Keratinocyte (primary cell): ENCODE measurements at regions not wholly inside any gene's neighbourhood (a gene's known extent, or its start where the extent isn't known, plus 50 kb on each side); places are given as distances from the start of the nearest gene placed in this dataset.

ENCODE experiments used
- CTCF ChIP-seq, 3 experiments: IDR thresholded peaks in 1 of 3; conservative IDR thresholded peaks in 1 of 3; optimal IDR thresholded peaks in 1 of 3; 2 replicates in 2 of 3; 3 replicates in 1 of 3; pipeline versions ENCODE3 to v1.5.1; 2011; ENCODE audit warnings: low read length in 3 of 3, mild to moderate bottlenecking in 3 of 3, moderate library complexity in 2 of 3, control low read depth in 1 of 3, inconsistent platforms in 1 of 3; ENCODE audit not compliant: insufficient read depth in 2 of 3; ENCODE audit errors: extremely low read depth in 1 of 3
- EZH2 ChIP-seq: IDR thresholded peaks from one replicate; pipeline ENCODE4 v1.6.1; 2012; ENCODE audit warnings: inconsistent platforms, mild to moderate bottlenecking, low read length, moderate library complexity

GRCh38 chr13:29957320-29957719, 106.9 kb upstream of the UBL3 start:
- no peak for TF ChIP-seq CTCF (optimal IDR thresholded peaks at IDR 0.05 in 1 of 3, IDR thresholded peaks at IDR 0.05 in 1 of 3, conservative IDR thresholded peaks at IDR 0.05 in 1 of 3; ENCODE audit: extremely low read depth in 1 of 3, insufficient read depth in 2 of 3, low read length in 3 of 3)
- no peak for TF ChIP-seq EZH2
